DND-41 (cell line): ENCODE measurements at regions not wholly inside any gene's neighbourhood (a gene's known extent, or its start where the extent isn't known, plus 50 kb on each side); places are given as distances from the start of the nearest gene placed in this dataset.

Experiments
- ATAC-seq: fragments of 200-7000 bp; cut with Tn5 transposase; 3 replicates; pipeline ENCODE4 v1.9.1; 2021; ENCODE audit warnings: low read depth; ENCODE audit not compliant: insufficient read depth
- DNase-seq: peaks from one replicate; pipeline ENCODE4 v3.0.0-alpha.2; 2020
- H2AFZ ChIP-seq: 2 replicates; pipeline ENCODE4 v1.6.0; 2012; ENCODE audit warnings: low read depth, low read length
- H3K27ac ChIP-seq: 2 replicates; pipeline ENCODE4 v1.5.1; 2012; ENCODE audit warnings: low read length, inconsistent platforms
- H3K27me3 ChIP-seq: fragments of 200-600 bp; sonication (generic); 2 replicates; pipeline ENCODE4 v1.6.0; 2012; ENCODE audit warnings: low read length, mild to moderate bottlenecking, inconsistent platforms; ENCODE audit not compliant: insufficient read depth, poor library complexity
- H3K36me3 ChIP-seq: 2 replicates; pipeline ENCODE4 v1.5.1; 2012; ENCODE audit warnings: low read length, inconsistent platforms; ENCODE audit not compliant: insufficient read depth
- H3K4me1 ChIP-seq: 2 replicates; pipeline ENCODE4 v1.5.1; 2012; ENCODE audit warnings: mild to moderate bottlenecking, low read length; ENCODE audit not compliant: insufficient read depth
- H3K4me2 ChIP-seq: 2 replicates; pipeline ENCODE4 v1.6.0; 2012; ENCODE audit warnings: mild to moderate bottlenecking, moderate library complexity, low read length, inconsistent platforms; ENCODE audit not compliant: insufficient read depth
- H3K4me3 ChIP-seq, 2 experiments: fragments of 200-600 bp in 1 of 2; shearing (Covaris generic) in 1 of 2; 2 replicates each; pipeline ENCODE4 v1.5.1; 2012 to 2016; ENCODE audit warnings: inconsistent platforms in 2 of 2, low read length in 2 of 2, mild to moderate bottlenecking in 2 of 2, low read depth in 1 of 2, moderate library complexity in 1 of 2
- H3K79me2 ChIP-seq: 2 replicates; pipeline ENCODE4 v1.6.0; 2012; ENCODE audit warnings: low read length, inconsistent platforms; ENCODE audit not compliant: insufficient read depth
- H3K9ac ChIP-seq: 2 replicates; pipeline ENCODE4 v1.6.0; 2012; ENCODE audit warnings: low read depth, mild to moderate bottlenecking, inconsistent platforms, low read length, moderate library complexity
- H3K9me3 ChIP-seq: 2 replicates; pipeline ENCODE4 v1.5.1; 2012; ENCODE audit warnings: low read length, moderate library complexity, mild to moderate bottlenecking, inconsistent platforms; ENCODE audit not compliant: insufficient read depth, severe bottlenecking
- H4K20me1 ChIP-seq: 2 replicates; pipeline ENCODE4 v1.6.0; 2012; ENCODE audit warnings: low read length; ENCODE audit not compliant: insufficient read depth
- EZH2 ChIP-seq: IDR thresholded peaks from 3 replicates; pipeline ENCODE4 v1.6.1; 2012; ENCODE audit warnings: borderline replicate concordance, low read depth, mild to moderate bottlenecking, moderate library complexity, low read length, inconsistent platforms; ENCODE audit not compliant: severe bottlenecking
- TF ChIP-seq, protein P1 (sequence below): IDR thresholded peaks from 2 replicates; pipeline ENCODE4 v1.5.1; 2012; ENCODE audit warnings: borderline replicate concordance, low read length, moderate library complexity, mild to moderate bottlenecking; ENCODE audit not compliant: poor library complexity, severe bottlenecking; ENCODE audit errors: extremely low read depth

DNA sequence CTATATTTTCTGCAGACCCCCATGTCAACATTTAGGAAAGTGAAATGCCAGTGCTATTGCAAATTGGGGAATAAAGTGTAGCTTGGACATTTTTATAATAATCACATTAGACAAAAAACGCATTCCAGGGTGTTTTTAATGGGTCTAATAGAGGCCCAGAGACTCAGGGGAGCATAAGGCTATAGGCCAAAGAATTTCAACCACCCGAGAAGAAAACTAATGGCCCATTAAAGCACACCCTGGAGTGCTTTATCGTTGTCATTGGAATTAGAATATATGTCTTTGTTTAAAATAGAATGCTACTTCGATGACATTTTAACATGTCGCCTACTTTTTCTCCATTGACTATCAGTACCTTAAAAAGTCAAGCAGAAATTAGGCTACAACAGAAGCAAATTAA lies 414.1 kb upstream of the CDH8 start:
- no peak overlapping the region for H3K4me3 ChIP-seq
- no peaks in the 10 kb centered on the region for H3K79me2 ChIP-seq
- TF ChIP-seq EZH2: no peak
- TF ChIP-seq, protein P1, sequence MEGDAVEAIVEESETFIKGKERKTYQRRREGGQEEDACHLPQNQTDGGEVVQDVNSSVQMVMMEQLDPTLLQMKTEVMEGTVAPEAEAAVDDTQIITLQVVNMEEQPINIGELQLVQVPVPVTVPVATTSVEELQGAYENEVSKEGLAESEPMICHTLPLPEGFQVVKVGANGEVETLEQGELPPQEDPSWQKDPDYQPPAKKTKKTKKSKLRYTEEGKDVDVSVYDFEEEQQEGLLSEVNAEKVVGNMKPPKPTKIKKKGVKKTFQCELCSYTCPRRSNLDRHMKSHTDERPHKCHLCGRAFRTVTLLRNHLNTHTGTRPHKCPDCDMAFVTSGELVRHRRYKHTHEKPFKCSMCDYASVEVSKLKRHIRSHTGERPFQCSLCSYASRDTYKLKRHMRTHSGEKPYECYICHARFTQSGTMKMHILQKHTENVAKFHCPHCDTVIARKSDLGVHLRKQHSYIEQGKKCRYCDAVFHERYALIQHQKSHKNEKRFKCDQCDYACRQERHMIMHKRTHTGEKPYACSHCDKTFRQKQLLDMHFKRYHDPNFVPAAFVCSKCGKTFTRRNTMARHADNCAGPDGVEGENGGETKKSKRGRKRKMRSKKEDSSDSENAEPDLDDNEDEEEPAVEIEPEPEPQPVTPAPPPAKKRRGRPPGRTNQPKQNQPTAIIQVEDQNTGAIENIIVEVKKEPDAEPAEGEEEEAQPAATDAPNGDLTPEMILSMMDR: no peak
- H3K4me1 ChIP-seq: no peaks in the 10 kb centered on the region
- H4K20me1 ChIP-seq: no peaks in the 10 kb centered on the region
- no peak overlapping the region for H2AFZ ChIP-seq
- DNase-seq (no peak), ATAC-seq (no peak)
- no peak overlapping the region for H3K4me2 ChIP-seq
- H3K36me3 ChIP-seq: no peaks in the 10 kb centered on the region
- H3K27ac ChIP-seq: no peak overlapping the region
- H3K9ac ChIP-seq: no peak overlapping the region
- no peaks in the 10 kb centered on the region for H3K9me3 ChIP-seq
- H3K27me3 ChIP-seq: no peaks in the 10 kb centered on the region

GRCh38 chr16:62445909-62446308 lies 409.7 kb upstream of the CDH8 start:
- Histone ChIP-seq H3K36me3 (no peaks in the 10 kb centered on the region), H3K4me2 (no peak overlapping the region), H3K9me3 (no peaks in the 10 kb centered on the region), H3K4me1 (no peaks in the 10 kb centered on the region), H2AFZ (no peak overlapping the region), H3K4me3 (no peak overlapping the region), H3K9ac (no peak overlapping the region), H3K79me2 (no peaks in the 10 kb centered on the region), H3K27ac (no peak overlapping the region), H3K27me3 (no peaks in the 10 kb centered on the region), H4K20me1 (no peaks in the 10 kb centered on the region)
- TF ChIP-seq, protein P1: no peak
- no peak for TF ChIP-seq EZH2
- no peak for DNase-seq
- ATAC-seq: no peak

- Histone ChIP-seq H2AFZ (no peak overlapping the region), H3K4me3 (no peak overlapping the region), H3K9me3 (no peaks in the 10 kb centered on the region), H3K27me3 (no peaks in the 10 kb centered on the region), H3K4me1 (no peaks in the 10 kb centered on the region), H3K9ac (no peak overlapping the region), H3K27ac (no peak overlapping the region), H4K20me1 (no peaks in the 10 kb centered on the region), H3K36me3 (no peaks in the 10 kb centered on the region), H3K79me2 (no peaks in the 10 kb centered on the region), H3K4me2 (no peak overlapping the region)
- ATAC-seq (no peak), DNase-seq (no peak)
- TF ChIP-seq, protein P1: no peak
- TF ChIP-seq EZH2: no peak
Observed at GRCh38 chr16:62424206-62424605, 388.0 kb upstream of the CDH8 start.

- Histone ChIP-seq H3K79me2 (no peaks in the 10 kb centered on the region), H3K9ac (no peak overlapping the region), H3K27me3 (no peaks in the 10 kb centered on the region), H3K27ac (no peak overlapping the region), H3K36me3 (no peaks in the 10 kb centered on the region), H3K4me1 (no peaks in the 10 kb centered on the region), H4K20me1 (no peaks in the 10 kb centered on the region), H3K4me3 (no peak overlapping the region), H3K4me2 (no peak overlapping the region), H2AFZ (no peak overlapping the region), H3K9me3 (no peaks in the 10 kb centered on the region)
- ATAC-seq: no peak
- TF ChIP-seq, protein P1: no peak
- no peak for TF ChIP-seq EZH2
- no peak for DNase-seq
Observed at GRCh38 chr16:62408760-62409159, 372.5 kb upstream of the CDH8 start.
